Testis (tissue), 2 donors: ENCODE measurements at regions not wholly inside any gene's neighbourhood (a gene's known extent, or its start where the extent isn't known, plus 50 kb on each side); places are given as distances from the start of the nearest gene placed in this dataset.

ENCODE experiments used
- POLR2A ChIP-seq: fragments of 450-650 bp; IDR thresholded peaks from one replicate; pipeline ENCODE4 v1.6.1; 2017; ENCODE audit warnings: antibody characterized with exemption, mild to moderate bottlenecking, moderate library complexity
- TF ChIP-seq, protein P1 (sequence below), 3 experiments: fragments of 450-650 bp in 2 of 3; fragments of 200-600 bp in 1 of 3; sonication (generic) in 1 of 3; IDR thresholded peaks; one replicate each; pipeline ENCODE4 v1.5.1; 2016 to 2019; ENCODE audit warnings: antibody characterized with exemption in 3 of 3, mild to moderate bottlenecking in 2 of 3, moderate library complexity in 1 of 3

DNA sequence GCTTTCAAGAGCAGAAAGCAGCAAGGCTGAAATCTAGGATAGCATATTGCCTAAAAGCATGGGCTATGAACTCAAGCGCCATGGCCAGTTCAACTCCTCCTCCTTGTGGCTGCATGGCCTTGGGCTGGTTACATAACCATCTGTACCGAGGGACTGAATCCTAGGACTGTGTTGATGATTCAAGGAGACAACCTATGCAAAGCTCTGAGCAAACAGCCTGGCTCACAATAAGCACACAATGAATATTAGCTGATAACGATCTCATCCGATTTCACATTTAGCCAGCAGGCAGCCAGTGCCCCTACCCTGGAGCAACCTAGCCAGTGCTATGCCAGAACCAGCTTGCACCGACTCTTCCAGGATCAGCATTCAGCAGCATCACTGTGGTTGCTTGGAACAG lies 698.4 kb downstream of the TBC1D22A start:
- TF ChIP-seq, protein P1, sequence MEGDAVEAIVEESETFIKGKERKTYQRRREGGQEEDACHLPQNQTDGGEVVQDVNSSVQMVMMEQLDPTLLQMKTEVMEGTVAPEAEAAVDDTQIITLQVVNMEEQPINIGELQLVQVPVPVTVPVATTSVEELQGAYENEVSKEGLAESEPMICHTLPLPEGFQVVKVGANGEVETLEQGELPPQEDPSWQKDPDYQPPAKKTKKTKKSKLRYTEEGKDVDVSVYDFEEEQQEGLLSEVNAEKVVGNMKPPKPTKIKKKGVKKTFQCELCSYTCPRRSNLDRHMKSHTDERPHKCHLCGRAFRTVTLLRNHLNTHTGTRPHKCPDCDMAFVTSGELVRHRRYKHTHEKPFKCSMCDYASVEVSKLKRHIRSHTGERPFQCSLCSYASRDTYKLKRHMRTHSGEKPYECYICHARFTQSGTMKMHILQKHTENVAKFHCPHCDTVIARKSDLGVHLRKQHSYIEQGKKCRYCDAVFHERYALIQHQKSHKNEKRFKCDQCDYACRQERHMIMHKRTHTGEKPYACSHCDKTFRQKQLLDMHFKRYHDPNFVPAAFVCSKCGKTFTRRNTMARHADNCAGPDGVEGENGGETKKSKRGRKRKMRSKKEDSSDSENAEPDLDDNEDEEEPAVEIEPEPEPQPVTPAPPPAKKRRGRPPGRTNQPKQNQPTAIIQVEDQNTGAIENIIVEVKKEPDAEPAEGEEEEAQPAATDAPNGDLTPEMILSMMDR (IDR thresholded peaks at IDR 0.05) = no peak
- TF ChIP-seq POLR2A = no peak
